ENCODE measurements at regions not wholly inside any gene's neighbourhood (a gene's known extent, or its start where the extent isn't known, plus 50 kb on each side); places are given as distances from the start of the nearest gene placed in this dataset.

DNA sequence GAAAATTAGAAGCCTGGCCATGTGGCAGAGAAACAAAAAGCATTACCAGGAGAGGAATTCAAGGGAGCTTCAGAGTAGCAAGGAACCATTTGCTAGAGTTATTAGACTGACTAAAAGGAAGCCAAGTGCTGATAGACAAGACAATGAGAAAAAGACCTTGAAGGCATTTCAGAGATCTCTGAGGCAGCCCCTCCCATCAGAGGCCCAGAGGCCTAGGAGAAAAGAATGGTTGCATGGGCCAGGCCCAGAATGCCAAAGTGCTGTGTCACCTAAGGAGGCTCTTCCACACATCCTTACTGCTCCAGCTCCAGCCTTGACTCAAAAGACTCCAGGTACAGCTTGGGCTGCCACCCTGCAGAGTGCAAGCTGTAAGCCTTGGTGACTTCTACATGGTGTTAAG lies 61.8 kb upstream of the POU2AF2 start:
- TF ChIP-seq, protein P1, sequence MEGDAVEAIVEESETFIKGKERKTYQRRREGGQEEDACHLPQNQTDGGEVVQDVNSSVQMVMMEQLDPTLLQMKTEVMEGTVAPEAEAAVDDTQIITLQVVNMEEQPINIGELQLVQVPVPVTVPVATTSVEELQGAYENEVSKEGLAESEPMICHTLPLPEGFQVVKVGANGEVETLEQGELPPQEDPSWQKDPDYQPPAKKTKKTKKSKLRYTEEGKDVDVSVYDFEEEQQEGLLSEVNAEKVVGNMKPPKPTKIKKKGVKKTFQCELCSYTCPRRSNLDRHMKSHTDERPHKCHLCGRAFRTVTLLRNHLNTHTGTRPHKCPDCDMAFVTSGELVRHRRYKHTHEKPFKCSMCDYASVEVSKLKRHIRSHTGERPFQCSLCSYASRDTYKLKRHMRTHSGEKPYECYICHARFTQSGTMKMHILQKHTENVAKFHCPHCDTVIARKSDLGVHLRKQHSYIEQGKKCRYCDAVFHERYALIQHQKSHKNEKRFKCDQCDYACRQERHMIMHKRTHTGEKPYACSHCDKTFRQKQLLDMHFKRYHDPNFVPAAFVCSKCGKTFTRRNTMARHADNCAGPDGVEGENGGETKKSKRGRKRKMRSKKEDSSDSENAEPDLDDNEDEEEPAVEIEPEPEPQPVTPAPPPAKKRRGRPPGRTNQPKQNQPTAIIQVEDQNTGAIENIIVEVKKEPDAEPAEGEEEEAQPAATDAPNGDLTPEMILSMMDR (IDR thresholded peaks at IDR 0.05 in 8 of 11, conservative IDR thresholded peaks at IDR 0.05 in 3 of 11): no peak
- TF ChIP-seq POLR2A (IDR thresholded peaks at IDR 0.05): no peak

All from spleen (tissue), 7 donors.